ENCODE measurements at regions not wholly inside any gene's neighbourhood (a gene's known extent, or its start where the extent isn't known, plus 50 kb on each side); places are given as distances from the start of the nearest gene placed in this dataset.

DNA sequence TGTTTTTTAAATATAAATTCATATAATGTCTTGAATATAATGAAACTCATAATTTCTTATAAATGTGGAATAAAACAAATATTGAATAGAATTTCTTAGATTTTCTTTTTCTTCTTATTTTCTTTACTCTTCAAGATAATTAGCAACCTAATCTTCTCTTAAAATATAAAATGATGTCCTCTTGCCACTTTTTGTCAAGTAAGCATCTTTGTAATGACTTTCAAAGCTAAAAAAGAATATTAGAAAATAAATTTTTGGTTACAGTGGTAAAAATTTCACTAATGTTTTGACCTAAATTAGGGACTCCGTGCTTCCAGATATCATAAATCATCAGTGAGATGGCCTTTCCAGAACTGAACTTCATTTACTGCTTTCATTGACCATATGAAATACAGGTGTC lies 846.4 kb downstream of the FRK start:
- TF ChIP-seq, protein P1, sequence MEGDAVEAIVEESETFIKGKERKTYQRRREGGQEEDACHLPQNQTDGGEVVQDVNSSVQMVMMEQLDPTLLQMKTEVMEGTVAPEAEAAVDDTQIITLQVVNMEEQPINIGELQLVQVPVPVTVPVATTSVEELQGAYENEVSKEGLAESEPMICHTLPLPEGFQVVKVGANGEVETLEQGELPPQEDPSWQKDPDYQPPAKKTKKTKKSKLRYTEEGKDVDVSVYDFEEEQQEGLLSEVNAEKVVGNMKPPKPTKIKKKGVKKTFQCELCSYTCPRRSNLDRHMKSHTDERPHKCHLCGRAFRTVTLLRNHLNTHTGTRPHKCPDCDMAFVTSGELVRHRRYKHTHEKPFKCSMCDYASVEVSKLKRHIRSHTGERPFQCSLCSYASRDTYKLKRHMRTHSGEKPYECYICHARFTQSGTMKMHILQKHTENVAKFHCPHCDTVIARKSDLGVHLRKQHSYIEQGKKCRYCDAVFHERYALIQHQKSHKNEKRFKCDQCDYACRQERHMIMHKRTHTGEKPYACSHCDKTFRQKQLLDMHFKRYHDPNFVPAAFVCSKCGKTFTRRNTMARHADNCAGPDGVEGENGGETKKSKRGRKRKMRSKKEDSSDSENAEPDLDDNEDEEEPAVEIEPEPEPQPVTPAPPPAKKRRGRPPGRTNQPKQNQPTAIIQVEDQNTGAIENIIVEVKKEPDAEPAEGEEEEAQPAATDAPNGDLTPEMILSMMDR (IDR thresholded peaks at IDR 0.05; ENCODE audit: low read depth, low read length) = no peak
- TF ChIP-seq POLR2A (IDR thresholded peaks at IDR 0.05; ENCODE audit: extremely low read depth, insufficient read length) = no peak
- TF ChIP-seq MYC (IDR thresholded peaks at IDR 0.05; ENCODE audit: low read depth, low read length) = no peak

Measured in NB4 (cell line).